ENCODE measurements at regions not wholly inside any gene's neighbourhood (a gene's known extent, or its start where the extent isn't known, plus 50 kb on each side); places are given as distances from the start of the nearest gene placed in this dataset.

DNA sequence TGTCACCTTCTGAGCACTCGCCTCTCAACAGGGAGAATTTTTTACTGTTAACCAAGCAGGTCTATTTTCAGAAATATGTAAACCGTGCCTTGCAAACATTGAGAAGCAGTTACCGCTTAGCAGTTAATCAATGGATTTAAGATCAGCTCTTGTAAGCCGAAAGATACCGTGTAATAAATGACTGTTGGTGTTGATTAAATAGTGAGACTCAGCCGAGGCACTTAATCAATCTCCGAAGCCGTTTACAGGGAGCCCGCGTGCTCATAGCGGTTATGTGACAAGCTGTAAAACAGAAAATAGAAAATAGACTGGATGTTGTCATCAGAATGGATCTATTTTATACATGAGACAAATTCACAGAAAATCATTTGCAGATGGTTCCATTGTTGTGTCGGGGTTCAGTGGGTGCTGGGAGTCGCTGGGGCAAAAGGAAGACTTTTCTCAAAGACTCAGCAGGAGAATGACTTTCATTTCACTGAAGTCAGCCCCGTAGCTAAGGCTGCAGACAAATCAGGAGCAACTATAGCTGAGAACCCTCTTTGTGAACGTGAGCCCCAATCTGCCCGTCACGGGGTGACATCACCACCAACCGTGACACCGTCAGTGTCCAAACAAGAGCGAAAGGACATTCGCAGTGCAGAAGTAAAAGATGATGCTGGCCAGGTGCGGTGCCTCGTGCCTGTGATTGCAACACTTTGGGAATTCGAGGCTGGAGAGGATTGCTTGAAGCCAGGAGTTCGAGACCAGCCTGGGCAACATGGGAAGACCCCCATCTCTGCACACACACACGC lies 275.3 kb downstream of the CRLF2 start:
- peaks cover 0 to 20% (median 0%) of the 10 kb centered on the region in 3 donors for H3K9me3 ChIP-seq (ENCODE audit: control extremely low read depth in 1 of 3, control insufficient read depth in 2 of 3, insufficient read depth in 1 of 3, low read length in 2 of 3)
- no peaks in the 10 kb centered on the region for H3K4me1 ChIP-seq (ENCODE audit: control insufficient read depth in 2 of 2, insufficient read depth in 2 of 2, low read length in 2 of 2)
- peaks cover 0 to 9% (median 3%) of the 10 kb centered on the region in 4 experiments for H3K27me3 ChIP-seq (replicated peaks in 1 of 4; ENCODE audit: control extremely low read depth in 1 of 4, control insufficient read depth in 3 of 4, insufficient read depth in 4 of 4, low read length in 3 of 4)
- no peaks in the 10 kb centered on the region for H3K27me3 Mint-ChIP-seq
- no peak overlapping the region for H3K27ac ChIP-seq (ENCODE audit: low read length in 2 of 2)
- H3K4me2 ChIP-seq (replicated peaks; ENCODE audit: low read depth, low read length, poor library complexity, severe bottlenecking): no peak overlapping the region
- ChIA-PET CTCF (no interaction called here), POLR2A (no interaction called here)
- H3K36me3 ChIP-seq (replicated peaks in 1 of 2; ENCODE audit: control extremely low read depth in 1 of 2, control insufficient read depth in 1 of 2, extremely low read depth in 1 of 2, insufficient read depth in 2 of 2, low read length in 1 of 2): no peaks in the 10 kb centered on the region
- no peak for TF ChIP-seq EZH2 (IDR thresholded peaks at IDR 0.05; ENCODE audit: borderline replicate concordance, insufficient read depth, low read depth, low read length, poor library complexity, severe bottlenecking)
- TF ChIP-seq, protein P1, sequence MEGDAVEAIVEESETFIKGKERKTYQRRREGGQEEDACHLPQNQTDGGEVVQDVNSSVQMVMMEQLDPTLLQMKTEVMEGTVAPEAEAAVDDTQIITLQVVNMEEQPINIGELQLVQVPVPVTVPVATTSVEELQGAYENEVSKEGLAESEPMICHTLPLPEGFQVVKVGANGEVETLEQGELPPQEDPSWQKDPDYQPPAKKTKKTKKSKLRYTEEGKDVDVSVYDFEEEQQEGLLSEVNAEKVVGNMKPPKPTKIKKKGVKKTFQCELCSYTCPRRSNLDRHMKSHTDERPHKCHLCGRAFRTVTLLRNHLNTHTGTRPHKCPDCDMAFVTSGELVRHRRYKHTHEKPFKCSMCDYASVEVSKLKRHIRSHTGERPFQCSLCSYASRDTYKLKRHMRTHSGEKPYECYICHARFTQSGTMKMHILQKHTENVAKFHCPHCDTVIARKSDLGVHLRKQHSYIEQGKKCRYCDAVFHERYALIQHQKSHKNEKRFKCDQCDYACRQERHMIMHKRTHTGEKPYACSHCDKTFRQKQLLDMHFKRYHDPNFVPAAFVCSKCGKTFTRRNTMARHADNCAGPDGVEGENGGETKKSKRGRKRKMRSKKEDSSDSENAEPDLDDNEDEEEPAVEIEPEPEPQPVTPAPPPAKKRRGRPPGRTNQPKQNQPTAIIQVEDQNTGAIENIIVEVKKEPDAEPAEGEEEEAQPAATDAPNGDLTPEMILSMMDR (IDR thresholded peaks at IDR 0.05): no peak
- no peak overlapping the region for H3K27ac Mint-ChIP-seq
- H3K4me1 Mint-ChIP-seq: no peaks in the 10 kb centered on the region
- H2AFZ ChIP-seq (ENCODE audit: insufficient read depth, low read depth, low read length, poor library complexity, severe bottlenecking): no peak overlapping the region
- no peaks in the 10 kb centered on the region for H3K9me3 Mint-ChIP-seq (ENCODE audit: insufficient read depth)
- no peak for DNase-seq
- no peaks in the 10 kb centered on the region for H4K20me1 ChIP-seq (ENCODE audit: control insufficient read depth, insufficient read depth, low read length, poor library complexity, severe bottlenecking)
- H3K9ac ChIP-seq (ENCODE audit: low read length): no peak overlapping the region
- intact Hi-C loops (cut with micrococcal nuclease): no loop called here
- H3K4me3 Mint-ChIP-seq: no peak overlapping the region
- H3K4me3 ChIP-seq (ENCODE audit: control extremely low read depth in 1 of 5, extremely low read depth in 1 of 5, insufficient read depth in 1 of 5, low read depth in 2 of 5, low read length in 4 of 5): no peak overlapping the region
- no peaks in the 10 kb centered on the region for H3K79me2 ChIP-seq (ENCODE audit: control insufficient read depth, insufficient read depth, low read length)
- WGBS (ENCODE audit: insufficient coverage): 82% methylated on average over 19 of the region's 26 CpGs
- no peak for ATAC-seq (ENCODE audit: low read depth)

DNA sequence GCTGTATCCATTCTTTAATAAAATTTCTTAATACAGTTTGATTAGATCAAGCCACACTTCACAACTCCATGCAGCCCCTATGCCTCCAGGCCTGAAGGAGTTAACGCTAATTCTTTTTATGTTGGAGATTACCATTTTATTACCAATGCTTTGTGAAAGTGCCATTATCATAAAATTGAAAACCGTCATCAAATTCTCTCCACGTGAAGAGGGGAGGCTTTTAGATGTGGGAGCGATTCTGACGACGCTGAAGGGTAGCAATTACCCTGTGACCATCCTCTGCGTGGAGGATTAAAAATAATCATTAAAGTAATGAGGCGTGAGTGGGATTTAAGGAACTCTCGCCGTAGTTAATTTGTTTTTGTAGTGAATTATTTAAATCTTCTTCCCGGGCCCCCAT lies 278.8 kb downstream of the CRLF2 start:
- ATAC-seq (ENCODE audit: low read depth): no peak
- Histone ChIP-seq H3K79me2 (ENCODE audit: control insufficient read depth, insufficient read depth, low read length) (no peaks in the 10 kb centered on the region), H3K27me3 (replicated peaks in 1 of 4; ENCODE audit: control extremely low read depth in 1 of 4, control insufficient read depth in 3 of 4, insufficient read depth in 4 of 4, low read length in 3 of 4) (no peaks in the 10 kb centered on the region), H2AFZ (ENCODE audit: insufficient read depth, low read depth, low read length, poor library complexity, severe bottlenecking) (no peak overlapping the region), H3K4me1 (ENCODE audit: control insufficient read depth in 2 of 2, insufficient read depth in 2 of 2, low read length in 2 of 2) (no peaks in the 10 kb centered on the region), H3K4me2 (replicated peaks; ENCODE audit: low read depth, low read length, poor library complexity, severe bottlenecking) (no peak overlapping the region), H3K27ac (ENCODE audit: low read length in 2 of 2) (no peak overlapping the region), H3K9me3 (ENCODE audit: control extremely low read depth in 1 of 3, control insufficient read depth in 2 of 3, insufficient read depth in 1 of 3, low read length in 2 of 3) (peaks cover 0 to 14% (median 0%) of the 10 kb centered on the region in 3 donors), H3K9ac (ENCODE audit: low read length) (no peak overlapping the region), H3K36me3 (replicated peaks in 1 of 2; ENCODE audit: control extremely low read depth in 1 of 2, control insufficient read depth in 1 of 2, extremely low read depth in 1 of 2, insufficient read depth in 2 of 2, low read length in 1 of 2) (no peaks in the 10 kb centered on the region), H4K20me1 (ENCODE audit: control insufficient read depth, insufficient read depth, low read length, poor library complexity, severe bottlenecking) (no peaks in the 10 kb centered on the region), H3K4me3 (ENCODE audit: control extremely low read depth in 1 of 5, extremely low read depth in 1 of 5, insufficient read depth in 1 of 5, low read depth in 2 of 5, low read length in 4 of 5) (no peak overlapping the region)
- intact Hi-C loops (cut with micrococcal nuclease): no loop called here
- POLR2A ChIA-PET: no interaction called here
- CTCF ChIA-PET: no interaction called here
- no peaks in the 10 kb centered on the region for H3K9me3 Mint-ChIP-seq (ENCODE audit: insufficient read depth)
- H3K27me3 Mint-ChIP-seq: no peaks in the 10 kb centered on the region
- H3K4me1 Mint-ChIP-seq: no peaks in the 10 kb centered on the region
- no peak overlapping the region for H3K27ac Mint-ChIP-seq
- no peak overlapping the region for H3K4me3 Mint-ChIP-seq
- 95% methylated on average over 7 of the region's 11 CpGs for WGBS (ENCODE audit: insufficient coverage)
- no peak for DNase-seq
- TF ChIP-seq, protein P1 (IDR thresholded peaks at IDR 0.05): no peak
